A549 (cell line): ENCODE measurements at regions not wholly inside any gene's neighbourhood (a gene's known extent, or its start where the extent isn't known, plus 50 kb on each side); places are given as distances from the start of the nearest gene placed in this dataset.

Experiments
- ATAC-seq, 2 experiments: fragments of 200-7000 bp in 1 of 2; fragments of >200 bp in 1 of 2; cut with Nextera tagmentation in 1 of 2; cut with Tn5 transposase in 1 of 2; 3 replicates each; pipeline versions ENCODE4 v1.8.0 to v1.9.1; 2018 to 2020; ENCODE audit warnings: mild to moderate bottlenecking in 1 of 2, moderate library complexity in 1 of 2
- CTCF ChIA-PET: fragments of 300-600 bp; sonication (Branson Sonifier 250); formaldehyde crosslinking; extraction: SDS; loops from one replicate; lab custom pipeline; 2021; ENCODE audit warnings: antibody characterized with exemption, inconsistent platforms; lab: Yijun Ruan, JAX
- POLR2A ChIA-PET: fragments of 350-600 bp; formaldehyde crosslinking; extraction: SDS; loops from one replicate; lab custom pipeline; 2021; ENCODE audit warnings: antibody characterized with exemption, inconsistent platforms; lab: Yijun Ruan, JAX
- DNase-seq, 2 experiments: peaks; one replicate each; pipeline versions ENCODE4 v3.0.0 to v3.0.0-alpha.2; 2011 to 2016; ENCODE audit warnings: low read depth in 1 of 2, low spot score in 1 of 2
- FAIRE-seq: peaks from 2 replicates; lab custom pipeline; 2011; peaks lifted over from hg19 to GRCh38; lab: Jason Lieb, UNC
- H3K27ac ChIP-seq, 2 experiments: fragments of >200 bp; sonication (Bioruptor Twin); formaldehyde crosslinking; 3 replicates each; pipeline ENCODE4 v1.5.1; 2016 to 2017
- H3K4me1 ChIP-seq: fragments of >200 bp; sonication (Bioruptor Twin); formaldehyde crosslinking; 3 replicates; pipeline ENCODE4 v1.6.1; 2016
- H3K4me2 ChIP-seq: fragments of >200 bp; sonication (Bioruptor Twin); formaldehyde crosslinking; 3 replicates; pipeline ENCODE4 v1.6.1; 2016
- H3K4me3 ChIP-seq: fragments of >200 bp; sonication (Bioruptor Twin); formaldehyde crosslinking; 3 replicates; pipeline ENCODE4 v1.5.1; 2016
- H3K9me3 ChIP-seq: fragments of >200 bp; sonication (Bioruptor Twin); formaldehyde crosslinking; 3 replicates; pipeline ENCODE4 v1.6.1; 2016
- BCL3 ChIP-seq: fragments of >200 bp; sonication (Bioruptor Twin); formaldehyde crosslinking; IDR thresholded peaks from 3 replicates; pipeline ENCODE4 v1.6.1; 2016
- BHLHE40 ChIP-seq: IDR thresholded peaks from 2 replicates; pipeline ENCODE4 v1.6.1; 2012; ENCODE audit warnings: low read depth, low read length, inconsistent platforms
- CHD4 ChIP-seq: fragments of 200-600 bp; sonication (generic); IDR thresholded peaks from 2 replicates; pipeline ENCODE4 v1.6.1; 2016; ENCODE audit warnings: antibody characterized with exemption, mild to moderate bottlenecking, borderline replicate concordance
- EHMT2 ChIP-seq: fragments of 200-600 bp; sonication (generic); IDR thresholded peaks from 2 replicates; pipeline ENCODE4 v1.6.1; 2016; ENCODE audit warnings: antibody characterized with exemption, low read depth, mild to moderate bottlenecking, moderate library complexity
- ESRRA ChIP-seq: fragments of 150-350 bp; IDR thresholded peaks from 2 replicates; pipeline ENCODE4 v1.6.1; 2014; ENCODE audit warnings: mild to moderate bottlenecking, low read length, borderline replicate concordance
- FOSL2 ChIP-seq, 2 experiments: fragments of 450-650 bp in 1 of 2; fragments of >200 bp in 1 of 2; sonication (Bioruptor Twin) in 1 of 2; formaldehyde crosslinking; IDR thresholded peaks; 2 replicates each; pipeline versions ENCODE4 v1.5.0 to v1.6.1; 2016 to 2020; ENCODE audit warnings: mild to moderate bottlenecking in 1 of 2, moderate library complexity in 1 of 2
- HDAC2 ChIP-seq: fragments of 200-600 bp; sonication (generic); IDR thresholded peaks from 2 replicates; pipeline ENCODE4 v1.6.1; 2016
- HEYL ChIP-seq: fragments of 250-450 bp; sonication (Bioruptor Pico); IDR thresholded peaks from 2 replicates; pipeline ENCODE4 v1.8.0; 2021; ENCODE audit warnings: mild to moderate bottlenecking, moderate library complexity
- JUNB ChIP-seq: fragments of >200 bp; sonication (Bioruptor Twin); formaldehyde crosslinking; IDR thresholded peaks from 2 replicates; pipeline ENCODE4 v1.6.1; 2016
- MAFK ChIP-seq: fragments of 450-650 bp; IDR thresholded peaks from 2 replicates; pipeline ENCODE4 v1.6.1; 2014; ENCODE audit not compliant: partially characterized antibody
- MYC ChIP-seq: IDR thresholded peaks from 2 replicates; pipeline ENCODE4 v1.6.1; 2012; ENCODE audit warnings: mild to moderate bottlenecking, inconsistent platforms, low read length, improper control_type of control experiment, borderline replicate concordance
- NFE2L2 ChIP-seq: fragments of 150-350 bp; conservative IDR thresholded peaks from 2 replicates; pipeline ENCODE4 v1.6.1; 2014; ENCODE audit warnings: low read length
- NR3C1 ChIP-seq: fragments of >200 bp; sonication (Bioruptor Twin); formaldehyde crosslinking; IDR thresholded peaks from 3 replicates; pipeline ENCODE4 v1.6.1; 2017
- PBX3 ChIP-seq: IDR thresholded peaks from 2 replicates; pipeline ENCODE4 v1.6.1; 2012
- PHF8 ChIP-seq: fragments of 200-600 bp; sonication (generic); IDR thresholded peaks from 2 replicates; pipeline ENCODE4 v1.6.1; 2016; ENCODE audit warnings: low read depth, mild to moderate bottlenecking, antibody characterized with exemption, moderate library complexity, borderline replicate concordance
- POLR2AphosphoS2 ChIP-seq: conservative IDR thresholded peaks from 2 replicates; pipeline ENCODE4 v1.6.1; 2012; ENCODE audit warnings: low read length, improper control_type of control experiment, inconsistent platforms
- RAD21 ChIP-seq, 2 experiments: fragments of >200 bp in 1 of 2; sonication (Bioruptor Twin) in 1 of 2; formaldehyde crosslinking in 1 of 2; IDR thresholded peaks in 1 of 2; conservative IDR thresholded peaks in 1 of 2; 2 replicates in 1 of 2; 3 replicates in 1 of 2; pipeline ENCODE4 v1.6.1; 2012 to 2018; ENCODE audit warnings: inconsistent platforms in 1 of 2
- RCOR1 ChIP-seq: fragments of 150-350 bp; IDR thresholded peaks from 2 replicates; pipeline ENCODE4 v1.6.1; 2014; ENCODE audit warnings: antibody characterized with exemption, low read length, low read depth
- SMC3 ChIP-seq: fragments of >200 bp; sonication (Bioruptor Twin); formaldehyde crosslinking; IDR thresholded peaks from 3 replicates; pipeline ENCODE4 v1.6.1; 2018; ENCODE audit warnings: inconsistent platforms
- USF2 ChIP-seq: fragments of 450-650 bp; IDR thresholded peaks from 2 replicates; pipeline ENCODE4 v1.6.1; 2014; ENCODE audit warnings: antibody characterized with exemption
- ZC3H11A ChIP-seq: fragments of 450-650 bp; IDR thresholded peaks from 2 replicates; pipeline ENCODE4 v1.6.1; 2014; ENCODE audit warnings: antibody characterized with exemption, mild to moderate bottlenecking
- ZNF302 ChIP-seq: fragments of 250-450 bp; sonication (Bioruptor Pico); IDR thresholded peaks from 2 replicates; pipeline ENCODE4 v1.9.0; 2021; ENCODE audit warnings: inconsistent platforms, mild to moderate bottlenecking, moderate library complexity
- ZSCAN20 ChIP-seq: fragments of 250-450 bp; sonication (Bioruptor Pico); IDR thresholded peaks from 2 replicates; pipeline ENCODE4 v1.8.0; 2022; ENCODE audit warnings: mild to moderate bottlenecking, moderate library complexity
- WGBS: methylation state at CpG from one replicate; pipeline ENCODE4 v1.1.6; 2017; ENCODE audit errors: missing lambda C conversion rate; 5-methylcytosine and 5-hydroxymethylcytosine counted together
- TF ChIP-seq, protein P1 (sequence below): fragments of 250-450 bp; sonication (Bioruptor Pico); IDR thresholded peaks from 2 replicates; pipeline ENCODE4 v1.5.0; 2021; ENCODE audit warnings: mild to moderate bottlenecking, moderate library complexity, borderline replicate concordance
- TF ChIP-seq, protein P2 (sequence below): fragments of >200 bp; sonication (Bioruptor Twin); formaldehyde crosslinking; IDR thresholded peaks from 3 replicates; pipeline ENCODE4 v1.5.1; 2016

GRCh38 chr7:46854958-46855473 lies 726.9 kb downstream of the TNS3 start:
- DNase-seq (peak in 1 of 2 experiments; percentile 9), FAIRE-seq (no peak), ATAC-seq (0 out of 6 replicates have a peak, but pooled peaks of 1 of the 2 experiments have one; percentile 35)
- ChIA-PET CTCF (interaction anchor here (0.6 to 1.9 kb wide), 8 partner anchors 38 to 933 kb away, joined by 3 to 8 read pairs (median 3); no protein-coding TSS in a partner anchor), POLR2A (interaction anchor here (0.6 kb wide), 1 partner anchor 155 kb away, joined by 4 read pairs; no protein-coding TSS in a partner anchor)
- no peak overlapping the region for H3K4me2 ChIP-seq
- TF ChIP-seq JUNB, result no peak
- TF ChIP-seq RCOR1, result no peak
- TF ChIP-seq HDAC2, result no peak
- no peak for TF ChIP-seq EHMT2
- TF ChIP-seq ESRRA, result no peak
- no peak for TF ChIP-seq CHD4
- no peak for TF ChIP-seq FOSL2 (IDR thresholded peaks at IDR 0.05)
- no peak for TF ChIP-seq FOSL2 (CRISPR knock-in tag; IDR thresholded peaks at IDR 0.05)
- TF ChIP-seq HEYL (CRISPR knock-in tag), result no peak
- TF ChIP-seq PHF8, result no peak
- no peak for TF ChIP-seq ZC3H11A
- no peak for TF ChIP-seq NFE2L2
- no peak for TF ChIP-seq BHLHE40
- no peak for TF ChIP-seq POLR2AphosphoS2
- TF ChIP-seq MAFK, result no peak
- TF ChIP-seq SMC3, result peak; percentile 40; the same call in 2 of the 3 replicates
- TF ChIP-seq, protein P1, sequence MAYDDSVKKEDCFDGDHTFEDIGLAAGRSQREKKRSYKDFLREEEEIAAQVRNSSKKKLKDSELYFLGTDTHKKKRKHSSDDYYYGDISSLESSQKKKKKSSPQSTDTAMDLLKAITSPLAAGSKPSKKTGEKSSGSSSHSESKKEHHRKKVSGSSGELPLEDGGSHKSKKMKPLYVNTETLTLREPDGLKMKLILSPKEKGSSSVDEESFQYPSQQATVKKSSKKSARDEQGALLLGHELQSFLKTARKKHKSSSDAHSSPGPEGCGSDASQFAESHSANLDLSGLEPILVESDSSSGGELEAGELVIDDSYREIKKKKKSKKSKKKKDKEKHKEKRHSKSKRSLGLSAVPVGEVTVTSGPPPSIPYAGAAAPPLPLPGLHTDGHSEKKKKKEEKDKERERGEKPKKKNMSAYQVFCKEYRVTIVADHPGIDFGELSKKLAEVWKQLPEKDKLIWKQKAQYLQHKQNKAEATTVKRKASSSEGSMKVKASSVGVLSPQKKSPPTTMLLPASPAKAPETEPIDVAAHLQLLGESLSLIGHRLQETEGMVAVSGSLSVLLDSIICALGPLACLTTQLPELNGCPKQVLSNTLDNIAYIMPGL (CRISPR knock-in tag), result no peak
- TF ChIP-seq BCL3, result no peak
- TF ChIP-seq ZSCAN20 (CRISPR knock-in tag), result no peak
- TF ChIP-seq PBX3, result no peak
- no peak for TF ChIP-seq ZNF302
- no peak for TF ChIP-seq NR3C1
- TF ChIP-seq USF2, result no peak
- TF ChIP-seq MYC, result no peak
- peak in 1 of 2 experiments; percentile 22; a peak in 1 of 5 replicates for TF ChIP-seq RAD21 (conservative IDR thresholded peaks at IDR 0.05 in 1 of 2, IDR thresholded peaks at IDR 0.05 in 1 of 2)
- TF ChIP-seq, protein P2, sequence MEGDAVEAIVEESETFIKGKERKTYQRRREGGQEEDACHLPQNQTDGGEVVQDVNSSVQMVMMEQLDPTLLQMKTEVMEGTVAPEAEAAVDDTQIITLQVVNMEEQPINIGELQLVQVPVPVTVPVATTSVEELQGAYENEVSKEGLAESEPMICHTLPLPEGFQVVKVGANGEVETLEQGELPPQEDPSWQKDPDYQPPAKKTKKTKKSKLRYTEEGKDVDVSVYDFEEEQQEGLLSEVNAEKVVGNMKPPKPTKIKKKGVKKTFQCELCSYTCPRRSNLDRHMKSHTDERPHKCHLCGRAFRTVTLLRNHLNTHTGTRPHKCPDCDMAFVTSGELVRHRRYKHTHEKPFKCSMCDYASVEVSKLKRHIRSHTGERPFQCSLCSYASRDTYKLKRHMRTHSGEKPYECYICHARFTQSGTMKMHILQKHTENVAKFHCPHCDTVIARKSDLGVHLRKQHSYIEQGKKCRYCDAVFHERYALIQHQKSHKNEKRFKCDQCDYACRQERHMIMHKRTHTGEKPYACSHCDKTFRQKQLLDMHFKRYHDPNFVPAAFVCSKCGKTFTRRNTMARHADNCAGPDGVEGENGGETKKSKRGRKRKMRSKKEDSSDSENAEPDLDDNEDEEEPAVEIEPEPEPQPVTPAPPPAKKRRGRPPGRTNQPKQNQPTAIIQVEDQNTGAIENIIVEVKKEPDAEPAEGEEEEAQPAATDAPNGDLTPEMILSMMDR, result peak; percentile 20; the same call in 1 of the 3 replicates
- no peak overlapping the region for H3K27ac ChIP-seq
- H3K4me3 ChIP-seq, result no peak overlapping the region
- no peaks in the 10 kb centered on the region for H3K9me3 ChIP-seq
- 37% methylated on average over 1 of the region's 1 CpG for WGBS
- no peaks in the 10 kb centered on the region; the same call in 2 of the 3 replicates for H3K4me1 ChIP-seq
